Progenitor cell of endocrine pancreas (in vitro differentiated cells): ENCODE measurements at regions not wholly inside any gene's neighbourhood (a gene's known extent, or its start where the extent isn't known, plus 50 kb on each side); places are given as distances from the start of the nearest gene placed in this dataset.

Experiments used
- DNase-seq: peaks from one replicate; pipeline ENCODE4 v3.0.0; 2021; ENCODE audit warnings: low spot score; ENCODE audit not compliant: unreplicated experiment
- H3K27ac Mint-ChIP-seq: 2 replicates; pipeline ENCODE4 v1.8.0; 2021; ENCODE audit warnings: mild to moderate bottlenecking, moderate library complexity, mixed read lengths
- H3K27me3 Mint-ChIP-seq: 2 replicates; pipeline ENCODE4 v1.8.0; 2021; ENCODE audit warnings: mixed read lengths
- H3K36me3 Mint-ChIP-seq: 2 replicates; pipeline ENCODE4 v1.8.0; 2022; ENCODE audit warnings: mixed read lengths; ENCODE audit not compliant: insufficient read depth
- H3K4me1 Mint-ChIP-seq: 2 replicates; pipeline ENCODE4 v1.8.0; 2021; ENCODE audit warnings: low read depth, mixed read lengths
- H3K4me3 Mint-ChIP-seq: 2 replicates; pipeline ENCODE4 v1.8.0; 2021; ENCODE audit warnings: low read depth, mild to moderate bottlenecking, moderate library complexity, mixed read lengths
- H3K9me3 Mint-ChIP-seq: 2 replicates; pipeline ENCODE4 v1.8.0; 2021; ENCODE audit warnings: low read depth, mixed read lengths
- CTCF ChIP-seq: fragments of 200-600 bp; sonication (generic); IDR thresholded peaks from one replicate; pipeline ENCODE4 v1.5.0; 2021; ENCODE audit warnings: antibody characterized with exemption, mild to moderate bottlenecking; ENCODE audit not compliant: unreplicated experiment

- no peak overlapping the region for H3K4me3 Mint-ChIP-seq
- H3K27me3 Mint-ChIP-seq = no peaks in the 10 kb centered on the region
- H3K27ac Mint-ChIP-seq = no peak overlapping the region
- no peak for DNase-seq
- H3K9me3 Mint-ChIP-seq = peaks cover 8% of the 10 kb centered on the region
- no peak for TF ChIP-seq CTCF
- no peaks in the 10 kb centered on the region for H3K4me1 Mint-ChIP-seq
- no peaks in the 10 kb centered on the region for H3K36me3 Mint-ChIP-seq
Observed at GRCh38 chr4:35690271-35690670, 554.0 kb downstream of the ARAP2 start.

- TF ChIP-seq CTCF = no peak
- Mint-ChIP-seq H3K4me3 (no peak overlapping the region), H3K27me3 (no peaks in the 10 kb centered on the region), H3K27ac (no peak overlapping the region), H3K36me3 (no peaks in the 10 kb centered on the region), H3K4me1 (no peaks in the 10 kb centered on the region), H3K9me3 (no peaks in the 10 kb centered on the region)
- DNase-seq = no peak
Observed at GRCh38 chr4:35695003-35695402, 549.3 kb downstream of the ARAP2 start.

- Mint-ChIP-seq H3K9me3 (no peaks in the 10 kb centered on the region), H3K4me3 (no peak overlapping the region), H3K27me3 (no peaks in the 10 kb centered on the region), H3K36me3 (no peaks in the 10 kb centered on the region), H3K4me1 (no peaks in the 10 kb centered on the region), H3K27ac (no peak overlapping the region)
- DNase-seq = no peak
- TF ChIP-seq CTCF = no peak
Observed at GRCh38 chr4:35695421-35695820, 548.9 kb downstream of the ARAP2 start.

- Mint-ChIP-seq H3K27ac (no peak overlapping the region), H3K9me3 (no peaks in the 10 kb centered on the region), H3K4me1 (no peaks in the 10 kb centered on the region)
Observed at GRCh38 chr4:35697210-35697736, 547.0 kb downstream of the ARAP2 start.

GRCh38 chr4:35700663-35701062 lies 543.7 kb downstream of the ARAP2 start:
- TF ChIP-seq CTCF = no peak
- H3K36me3 Mint-ChIP-seq = no peaks in the 10 kb centered on the region
- H3K27ac Mint-ChIP-seq = no peak overlapping the region
- no peaks in the 10 kb centered on the region for H3K9me3 Mint-ChIP-seq
- no peaks in the 10 kb centered on the region for H3K4me1 Mint-ChIP-seq
- no peak for DNase-seq
- H3K4me3 Mint-ChIP-seq = no peak overlapping the region
- H3K27me3 Mint-ChIP-seq = no peaks in the 10 kb centered on the region

More at GRCh38 chr4:35697210-35697736, 547.0 kb downstream of the ARAP2 start:
- Mint-ChIP-seq H3K4me3 (no peak overlapping the region), H3K27me3 (no peaks in the 10 kb centered on the region), H3K36me3 (no peaks in the 10 kb centered on the region)
- no peak for DNase-seq
- no peak for TF ChIP-seq CTCF
